K562 (cell line): ENCODE measurements at regions not wholly inside any gene's neighbourhood (a gene's known extent, or its start where the extent isn't known, plus 50 kb on each side); places are given as distances from the start of the nearest gene placed in this dataset.

Experiments used
- CHCHD3 ChIP-seq: fragments of 250-450 bp; sonication (Bioruptor Pico); IDR thresholded peaks from 2 replicates; pipeline ENCODE4 v2.1.2; 2022; ENCODE audit warnings: mild to moderate bottlenecking
- CTCF ChIP-seq, 3 experiments: IDR thresholded peaks in 2 of 3; conservative IDR thresholded peaks in 1 of 3; 2 replicates each; pipeline ENCODE4 v1.5.1; 2011 to 2012; ENCODE audit warnings: low read length in 3 of 3, mild to moderate bottlenecking in 3 of 3, control low read depth in 2 of 3, improper control_type of control experiment in 1 of 3, inconsistent platforms in 1 of 3, low read depth in 1 of 3, mixed read lengths in 1 of 3, moderate library complexity in 1 of 3; ENCODE audit not compliant: insufficient read depth in 2 of 3
- EZH2 ChIP-seq: IDR thresholded peaks from 2 replicates; pipeline ENCODE4 v1.6.1; 2012; ENCODE audit warnings: low read depth, mild to moderate bottlenecking, inconsistent platforms, low read length, borderline replicate concordance
- GTF2F1 ChIP-seq: IDR thresholded peaks from 2 replicates; pipeline ENCODE4 v1.6.1; 2011; ENCODE audit warnings: low read depth, low read length, improper control_type of control experiment
- LARP7 ChIP-seq: fragments of 450-650 bp; IDR thresholded peaks from 2 replicates; pipeline ENCODE4 v1.6.1; 2016
- LEF1 ChIP-seq: fragments of 450-650 bp; IDR thresholded peaks from 2 replicates; pipeline ENCODE4 v1.6.1; 2016; ENCODE audit warnings: mild to moderate bottlenecking
- PHF8 ChIP-seq: fragments of 200-600 bp; sonication (generic); IDR thresholded peaks from 2 replicates; pipeline ENCODE4 v1.6.1; 2012; ENCODE audit warnings: mixed run types, mild to moderate bottlenecking, inconsistent platforms, low read length, moderate library complexity, borderline replicate concordance
- POLR2A ChIP-seq: fragments of 450-650 bp; conservative IDR thresholded peaks from 2 replicates; pipeline ENCODE4 v1.6.1; 2016
- SETDB1 ChIP-seq: IDR thresholded peaks from one replicate; pipeline ENCODE4 v1.6.1; 2012; ENCODE audit warnings: low read length, control low read depth, inconsistent platforms
- SNRNP70 ChIP-seq: fragments of 200-400 bp; formaldehyde crosslinking; optimal IDR thresholded peaks from 2 replicates; pipeline ENCODE3; 2017; ENCODE audit warnings: low read depth, low read length

GRCh38 chr17:72056155-72056554 lies 64.7 kb upstream of the SOX9 start:
- TF ChIP-seq SNRNP70 (no peak), GTF2F1 (no peak), EZH2 (no peak), CTCF (IDR thresholded peaks at IDR 0.05 in 2 of 3, conservative IDR thresholded peaks at IDR 0.05 in 1 of 3; ENCODE audit: insufficient read depth in 2 of 3, low read depth in 1 of 3, low read length in 3 of 3) (no peak), LEF1 (no peak), CHCHD3 (CRISPR knock-in tag) (no peak), SETDB1 (no peak), LARP7 (no peak), POLR2A (no peak), PHF8 (no peak)
